ENCODE measurements at regions not wholly inside any gene's neighbourhood (a gene's known extent, or its start where the extent isn't known, plus 50 kb on each side); places are given as distances from the start of the nearest gene placed in this dataset.

DNA sequence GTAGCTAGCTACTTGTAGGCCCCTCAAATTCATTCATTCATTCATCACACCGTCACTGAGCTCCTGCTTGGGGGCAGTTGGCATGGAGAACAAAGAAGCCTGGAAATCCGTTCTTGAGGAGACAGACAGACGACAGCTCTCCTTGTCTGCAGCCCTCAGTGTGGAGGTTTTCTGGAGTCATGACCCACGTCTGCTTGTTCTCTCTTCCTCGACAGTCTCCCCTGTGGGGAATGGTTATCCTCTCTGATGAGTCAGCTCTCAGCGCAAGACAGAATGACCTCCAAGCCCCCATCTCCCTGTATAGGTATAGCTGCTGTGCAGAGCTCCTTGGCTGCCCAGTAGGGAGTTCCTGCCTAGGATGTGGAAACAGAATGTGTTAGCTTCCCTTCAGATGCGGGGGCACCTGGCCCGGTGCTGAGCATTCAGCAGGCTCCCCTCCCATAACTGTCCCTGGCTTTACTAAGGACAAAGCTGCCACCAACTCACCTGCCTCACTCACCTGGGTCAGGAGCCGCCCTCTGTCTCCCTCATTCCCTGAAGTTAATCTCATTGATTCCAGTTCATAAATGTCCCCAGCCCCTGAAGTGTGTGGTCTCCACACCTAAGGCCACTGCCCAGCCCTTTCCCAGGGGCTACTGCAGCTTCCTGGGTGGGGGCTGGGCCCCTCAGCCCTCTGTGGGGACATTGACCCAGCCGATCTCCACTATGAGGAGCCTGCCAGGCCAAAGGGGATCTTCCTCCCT, 124.7 kb downstream of the ACKR3 start:
- no peak for TF ChIP-seq POLR2A (IDR thresholded peaks at IDR 0.05)
- TF ChIP-seq, protein P1, sequence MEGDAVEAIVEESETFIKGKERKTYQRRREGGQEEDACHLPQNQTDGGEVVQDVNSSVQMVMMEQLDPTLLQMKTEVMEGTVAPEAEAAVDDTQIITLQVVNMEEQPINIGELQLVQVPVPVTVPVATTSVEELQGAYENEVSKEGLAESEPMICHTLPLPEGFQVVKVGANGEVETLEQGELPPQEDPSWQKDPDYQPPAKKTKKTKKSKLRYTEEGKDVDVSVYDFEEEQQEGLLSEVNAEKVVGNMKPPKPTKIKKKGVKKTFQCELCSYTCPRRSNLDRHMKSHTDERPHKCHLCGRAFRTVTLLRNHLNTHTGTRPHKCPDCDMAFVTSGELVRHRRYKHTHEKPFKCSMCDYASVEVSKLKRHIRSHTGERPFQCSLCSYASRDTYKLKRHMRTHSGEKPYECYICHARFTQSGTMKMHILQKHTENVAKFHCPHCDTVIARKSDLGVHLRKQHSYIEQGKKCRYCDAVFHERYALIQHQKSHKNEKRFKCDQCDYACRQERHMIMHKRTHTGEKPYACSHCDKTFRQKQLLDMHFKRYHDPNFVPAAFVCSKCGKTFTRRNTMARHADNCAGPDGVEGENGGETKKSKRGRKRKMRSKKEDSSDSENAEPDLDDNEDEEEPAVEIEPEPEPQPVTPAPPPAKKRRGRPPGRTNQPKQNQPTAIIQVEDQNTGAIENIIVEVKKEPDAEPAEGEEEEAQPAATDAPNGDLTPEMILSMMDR (IDR thresholded peaks at IDR 0.05) = no peak
- 86 to 96% (median 88%) methylated on average over 10 of the region's 10 CpGs for WGBS, 4 donors
- Histone ChIP-seq H3K4me1 (peaks cover 0 to 19% (median 5%) of the 10 kb centered on the region in 12 donors), H3K27me3 (no peaks in the 10 kb centered on the region), H3K4me3 (no peak overlapping the region), H3K9me3 (no peaks in the 10 kb centered on the region), H3K36me3 (no peaks in the 10 kb centered on the region), H3K27ac (no peak overlapping the region)
- intact Hi-C loops (cut with DNase I) = no loop called here
- ATAC-seq (no peak), DNase-seq (no peak)

DNA sequence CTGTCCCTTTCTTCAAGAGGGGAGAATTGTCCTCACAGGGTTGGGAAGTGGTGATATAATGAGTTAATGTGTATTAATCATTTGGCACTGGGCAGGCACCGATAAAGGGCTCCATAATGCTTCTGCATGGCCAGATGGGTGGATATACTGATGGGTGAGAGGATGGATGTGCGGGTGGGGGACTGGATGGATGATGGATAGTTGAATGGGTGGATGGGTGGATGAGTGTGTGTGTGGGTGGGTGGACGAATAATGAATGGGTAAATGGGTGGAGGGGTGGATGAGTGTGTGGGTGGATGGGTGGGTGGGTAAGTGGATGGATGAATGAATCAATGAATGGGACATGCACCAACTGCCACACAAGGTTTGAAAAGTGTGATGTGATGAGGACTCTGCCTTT, 127.2 kb downstream of the ACKR3 start:
- TF ChIP-seq, protein P1 (IDR thresholded peaks at IDR 0.05) = no peak
- TF ChIP-seq POLR2A (IDR thresholded peaks at IDR 0.05) = no peak
- H3K27ac ChIP-seq = no peak overlapping the region
- no peaks in the 10 kb centered on the region for H3K9me3 ChIP-seq
- no peaks in the 10 kb centered on the region for H3K36me3 ChIP-seq
- 64 to 65% (median 65%) methylated on average over 3 of the region's 3 CpGs for WGBS, 4 donors
- peaks cover 0 to 2% (median 0%) of the 10 kb centered on the region in 12 donors for H3K4me1 ChIP-seq
- H3K27me3 ChIP-seq = no peaks in the 10 kb centered on the region
- DNase-seq = no peak
- intact Hi-C loops (cut with DNase I) = no loop called here
- ATAC-seq = no peak
- H3K4me3 ChIP-seq = no peak overlapping the region

DNA sequence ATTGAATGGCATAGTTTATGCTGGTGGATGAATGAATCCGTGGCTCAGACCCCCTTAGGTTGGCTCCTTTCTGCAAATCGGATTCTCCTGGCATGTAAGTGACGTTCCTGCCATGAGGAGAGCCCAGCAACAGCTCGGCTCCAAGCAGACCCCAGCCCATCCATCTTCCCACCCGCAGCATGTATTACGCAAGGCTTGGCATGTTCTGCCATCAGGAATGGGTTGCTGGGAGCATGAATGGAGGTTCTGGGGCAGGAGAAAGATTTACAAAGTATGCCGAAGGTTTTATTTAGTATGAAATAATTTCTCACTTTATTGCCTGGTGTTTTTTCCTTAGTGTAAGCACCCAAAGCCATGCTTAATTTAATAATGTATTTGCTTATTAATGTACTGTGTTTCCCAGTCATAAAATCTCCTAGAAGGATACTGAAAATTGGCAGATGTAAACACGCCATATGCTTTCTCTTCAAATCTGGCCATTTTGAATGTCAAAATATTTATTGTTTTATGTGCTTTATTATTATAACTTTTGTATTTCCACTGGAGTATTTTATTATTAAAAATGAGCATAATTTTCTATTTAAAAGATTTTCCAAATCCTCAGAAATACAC, 128.5 kb downstream of the ACKR3 start:
- no peak overlapping the region for H3K27ac ChIP-seq
- no peaks in the 10 kb centered on the region for H3K4me1 ChIP-seq
- no peak for DNase-seq
- H3K4me3 ChIP-seq = no peak overlapping the region
- intact Hi-C loops (cut with DNase I) = no loop called here
- WGBS, 4 donors = 91 to 96% (median 95%) methylated on average over 8 of the region's 8 CpGs
- H3K27me3 ChIP-seq = no peaks in the 10 kb centered on the region
- TF ChIP-seq, protein P1 (IDR thresholded peaks at IDR 0.05) = no peak
- TF ChIP-seq POLR2A (IDR thresholded peaks at IDR 0.05) = no peak
- H3K9me3 ChIP-seq = no peaks in the 10 kb centered on the region
- H3K36me3 ChIP-seq = no peaks in the 10 kb centered on the region
- no peak for ATAC-seq

DNA sequence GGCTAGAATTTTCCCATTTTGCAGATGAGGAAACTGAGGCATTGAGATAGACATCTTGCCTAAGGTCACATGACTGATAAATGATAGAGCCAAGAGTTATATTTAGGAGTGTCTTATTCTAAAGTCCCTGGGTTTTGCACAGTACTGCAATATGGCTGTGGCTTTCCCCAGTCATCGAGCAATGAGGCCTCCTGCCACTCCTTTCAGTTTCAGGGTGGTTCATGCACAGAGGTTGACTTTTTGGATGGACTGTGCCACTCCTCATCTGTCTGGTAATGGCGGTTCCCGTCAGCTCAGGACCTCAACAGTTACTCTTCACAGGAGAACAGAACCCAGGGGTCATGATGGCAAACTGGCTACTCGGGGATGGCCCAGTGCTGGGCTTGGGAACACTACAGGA, 131.1 kb downstream of the ACKR3 start:
- intact Hi-C loops (cut with DNase I) = no loop called here
- no peak for DNase-seq
- Histone ChIP-seq H3K4me1 (peaks cover 0 to 9% (median 0%) of the 10 kb centered on the region in 12 donors), H3K9me3 (no peaks in the 10 kb centered on the region), H3K4me3 (no peak overlapping the region), H3K27ac (no peak overlapping the region), H3K27me3 (no peaks in the 10 kb centered on the region), H3K36me3 (no peaks in the 10 kb centered on the region)
- TF ChIP-seq POLR2A (IDR thresholded peaks at IDR 0.05) = no peak
- TF ChIP-seq, protein P1 (IDR thresholded peaks at IDR 0.05) = no peak
- no peak for ATAC-seq
- 94 to 98% (median 97%) methylated on average over 4 of the region's 4 CpGs for WGBS, 4 donors
